Tongue (tissue), 1 donor: ENCODE measurements at regions not wholly inside any gene's neighbourhood (a gene's known extent, or its start where the extent isn't known, plus 50 kb on each side); places are given as distances from the start of the nearest gene placed in this dataset.
"Not testable (repeated sequence)": the region's sequence is repeated elsewhere in the genome, so short reads cannot be mapped to it uniquely, and the experiment has no call there.

Source experiments
- DNase-seq: peaks from one replicate; pipeline ENCODE4 v3.0.0-alpha.2; 2015

GRCh38 chrX:99078301-99078700 is 1331.8 kb downstream of the PCDH19 start:
- no peak for DNase-seq

DNA sequence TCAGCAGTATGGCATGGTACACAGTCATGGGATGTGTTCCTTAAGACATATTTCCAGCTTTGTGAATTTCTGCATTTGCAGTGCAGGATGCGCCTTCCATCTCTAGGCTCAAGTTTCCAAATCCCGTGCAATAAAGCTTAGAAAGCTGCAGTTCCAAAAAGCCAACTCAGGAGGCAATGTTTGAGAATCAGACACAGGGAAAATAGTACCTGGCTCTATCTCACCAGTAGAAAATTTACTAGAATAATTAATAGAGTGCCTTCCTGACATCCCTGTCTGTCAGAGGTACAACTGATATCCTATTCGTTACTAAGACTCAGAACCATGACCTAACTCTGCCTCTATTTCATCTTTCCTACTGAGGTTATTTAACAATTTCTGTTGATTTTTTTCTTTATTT is 1333.0 kb downstream of the PCDH19 start:
- DNase-seq = no peak

DNA sequence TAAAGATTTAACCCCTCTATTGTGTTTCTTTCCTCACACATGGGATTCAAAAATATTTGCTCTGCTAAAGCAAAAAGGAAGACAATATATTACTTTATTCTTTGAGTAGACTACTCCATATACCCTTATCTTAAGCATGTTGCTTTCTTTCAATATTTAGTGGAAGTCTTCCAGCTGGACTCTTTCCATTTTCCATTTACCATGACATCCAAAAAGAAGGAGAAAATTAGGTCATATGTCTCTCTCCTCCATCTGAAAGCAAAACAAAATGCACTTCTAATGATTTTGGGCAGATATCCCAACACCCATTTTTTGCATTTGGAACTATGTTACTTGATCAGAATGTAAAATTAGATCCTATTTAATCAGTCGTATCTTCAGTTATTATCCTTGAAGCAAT is 1336.5 kb downstream of the PCDH19 start:
- peak; percentile 2 for DNase-seq

GRCh38 chrX:99051639-99052038 is 1358.4 kb downstream of the PCDH19 start:
- no peak for DNase-seq

DNA sequence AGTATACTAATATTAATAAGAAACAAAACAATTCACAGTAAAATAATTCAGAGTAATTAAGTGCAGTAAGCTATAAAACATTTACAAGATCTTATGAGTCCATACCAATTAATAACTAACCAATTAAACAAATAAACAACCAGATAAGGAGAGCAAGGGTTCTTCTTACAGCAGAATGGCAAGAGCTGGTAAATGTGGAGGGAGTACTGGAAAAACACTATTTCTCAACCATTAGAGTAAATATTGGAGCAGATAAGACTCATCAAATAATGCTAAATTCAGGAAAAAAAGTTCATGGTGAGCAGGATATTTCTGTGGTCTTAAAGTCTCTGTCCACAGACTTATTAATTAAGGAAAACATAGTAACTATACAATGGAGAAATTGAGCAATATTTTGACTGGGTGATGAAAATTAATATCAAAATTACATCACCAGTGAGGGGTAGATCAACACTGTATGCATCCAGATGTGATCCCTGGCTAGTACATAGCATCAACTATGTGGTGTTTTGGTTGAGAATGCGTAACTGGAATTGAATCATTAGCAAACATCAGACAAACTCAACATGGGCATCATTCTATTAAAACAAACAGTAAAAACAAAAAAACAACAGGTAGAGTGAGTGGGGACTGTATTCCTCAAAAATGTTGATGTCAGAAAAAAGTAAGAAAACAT is 1376.7 kb downstream of the PCDH19 start:
- DNase-seq = no peak

- DNase-seq = no peak
Observed at GRCh38 chrX:99010957-99011356, 1399.1 kb downstream of the PCDH19 start.

DNA sequence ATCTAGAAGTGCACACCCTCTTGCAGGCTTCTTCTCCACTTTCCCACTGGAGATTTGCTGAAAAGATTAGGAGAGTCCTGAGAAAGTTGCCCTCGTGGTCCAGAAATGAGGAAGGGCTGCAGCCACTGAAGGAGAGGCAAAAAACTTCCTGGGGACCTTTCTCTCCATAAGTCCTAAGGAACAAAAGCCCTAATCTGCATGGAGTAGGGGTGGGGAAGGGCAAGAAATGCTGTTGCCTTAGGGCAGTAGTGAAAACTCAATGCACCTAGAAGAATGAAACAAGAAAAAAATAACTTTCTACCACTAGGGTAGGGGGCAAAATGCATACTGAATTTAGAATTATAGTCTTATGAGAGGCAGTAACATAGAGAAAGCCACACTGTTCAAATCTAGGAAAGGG is 1408.8 kb downstream of the PCDH19 start:
- no peak for DNase-seq

- DNase-seq = no peak
Observed at GRCh38 chrX:98962996-98963395, 1447.1 kb downstream of the PCDH19 start.

- no peak for DNase-seq
Observed at GRCh38 chrX:98956014-98956413, 1454.1 kb downstream of the PCDH19 start.

DNA sequence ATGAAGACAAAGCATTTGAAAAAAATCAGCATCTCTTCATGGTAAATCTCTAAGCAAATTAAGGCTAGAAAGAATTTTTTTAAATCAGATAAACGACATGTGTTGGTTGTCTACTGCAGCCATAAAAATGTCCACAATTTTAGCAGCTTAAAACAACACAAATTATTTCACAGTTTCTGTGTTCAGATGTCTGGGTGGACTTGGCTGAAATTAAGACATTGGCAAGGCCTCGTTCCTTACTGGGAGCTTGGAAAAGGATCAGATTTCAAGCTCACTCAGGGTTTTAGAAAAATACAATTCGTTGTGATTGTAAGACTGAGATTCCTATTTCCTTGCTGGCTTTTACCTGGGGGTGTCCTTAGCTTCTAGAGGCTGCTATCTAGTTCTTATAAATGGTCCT is 1470.6 kb downstream of the PCDH19 start:
- DNase-seq = no peak

- no peak for DNase-seq
Observed at GRCh38 chrX:98931216-98931615, 1478.9 kb downstream of the PCDH19 start.

GRCh38 chrX:98924511-98924910 is 1485.6 kb downstream of the PCDH19 start:
- DNase-seq = peak; percentile 46

DNA sequence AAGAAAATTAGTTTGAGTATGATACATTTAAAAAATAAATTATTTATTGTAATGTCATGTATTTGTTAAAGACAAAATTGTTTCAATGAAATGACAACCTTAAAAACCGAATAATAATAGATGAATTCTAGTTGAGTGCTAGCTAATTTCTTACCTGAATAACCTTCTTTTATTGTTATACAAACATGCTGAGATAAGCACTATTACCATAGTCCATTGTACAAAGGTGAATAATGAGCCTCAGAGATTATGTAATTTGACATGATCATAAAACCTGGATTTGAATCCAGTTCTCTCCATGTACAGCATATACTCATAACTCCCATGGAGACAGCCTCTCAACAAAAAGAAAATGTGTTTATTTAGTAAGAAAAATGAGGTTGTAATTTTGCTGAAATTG is 1512.9 kb downstream of the PCDH19 start:
- DNase-seq = no peak

- not testable (repeated sequence) for DNase-seq
Observed at GRCh38 chrX:98850639-98851038, 1559.4 kb downstream of the PCDH19 start.
